HL-60 (cell line): ENCODE measurements at regions not wholly inside any gene's neighbourhood (a gene's known extent, or its start where the extent isn't known, plus 50 kb on each side); places are given as distances from the start of the nearest gene placed in this dataset.

Source experiments
- DNase-seq, 2 experiments: peaks; one replicate each; pipeline ENCODE4 v3.0.0-alpha.2; 2010 to 2020; ENCODE audit warnings: low read depth in 1 of 2, low spot score in 1 of 2
- H3K27ac ChIP-seq: fragments of 250-450 bp; sonication (Bioruptor Pico); replicated peaks from 2 replicates; pipeline ENCODE4 v1.5.1; 2020; ENCODE audit warnings: mild to moderate bottlenecking, moderate library complexity
- H3K27me3 ChIP-seq: fragments of 250-450 bp; sonication (Bioruptor Pico); 2 replicates; pipeline ENCODE4 v1.5.1; 2021; ENCODE audit warnings: mild to moderate bottlenecking, moderate library complexity; ENCODE audit not compliant: insufficient read depth, poor library complexity, severe bottlenecking
- H3K4me3 ChIP-seq: replicated peaks from 2 replicates; pipeline ENCODE4 v1.5.1; 2011; ENCODE audit warnings: mild to moderate bottlenecking, control low read depth, low read length; ENCODE audit not compliant: insufficient read depth
- GABPA ChIP-seq: IDR thresholded peaks from 2 replicates; pipeline ENCODE4 v1.6.1; 2012; ENCODE audit warnings: low read depth
- POLR2AphosphoS5 ChIP-seq: IDR thresholded peaks from 2 replicates; pipeline ENCODE4 v1.6.1; 2012; ENCODE audit warnings: low read depth
- SPI1 ChIP-seq: IDR thresholded peaks from 2 replicates; pipeline ENCODE4 v1.6.1; 2012; ENCODE audit warnings: low read depth, mild to moderate bottlenecking, borderline replicate concordance
- TF ChIP-seq, protein P1 (sequence below): IDR thresholded peaks from 2 replicates; pipeline ENCODE4 v1.6.1; 2012; ENCODE audit warnings: low read depth; ENCODE audit not compliant: insufficient replicate concordance
- TF ChIP-seq, protein P2 (sequence below): IDR thresholded peaks from one replicate; pipeline ENCODE4 v1.5.1; 2011; ENCODE audit warnings: low read length, control low read depth, inconsistent platforms; ENCODE audit not compliant: insufficient read depth

DNA sequence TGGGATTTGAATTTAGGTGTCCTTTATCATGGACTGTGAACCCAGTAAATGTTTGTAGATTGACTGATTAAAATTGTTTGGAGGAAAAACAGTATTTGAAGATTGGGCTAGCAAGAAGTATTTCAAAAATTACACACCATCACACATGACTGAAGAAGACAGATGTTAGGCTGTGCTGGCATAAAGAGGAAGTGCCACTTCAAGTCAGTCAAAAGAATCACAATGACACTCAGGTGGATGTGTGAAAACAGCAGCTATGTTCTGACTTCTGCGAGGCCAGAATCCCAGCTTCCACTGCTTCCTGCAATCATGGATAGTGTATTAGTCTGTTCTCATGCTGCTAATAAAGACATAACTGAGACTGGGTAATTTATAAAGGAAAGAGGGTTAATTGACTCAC, 393.3 kb downstream of the DMRT2 start:
- no peak overlapping the region for H3K4me3 ChIP-seq
- no peaks in the 10 kb centered on the region for H3K27me3 ChIP-seq
- TF ChIP-seq GABPA (no peak), POLR2AphosphoS5 (no peak), SPI1 (peak; percentile 72)
- TF ChIP-seq, protein P1, sequence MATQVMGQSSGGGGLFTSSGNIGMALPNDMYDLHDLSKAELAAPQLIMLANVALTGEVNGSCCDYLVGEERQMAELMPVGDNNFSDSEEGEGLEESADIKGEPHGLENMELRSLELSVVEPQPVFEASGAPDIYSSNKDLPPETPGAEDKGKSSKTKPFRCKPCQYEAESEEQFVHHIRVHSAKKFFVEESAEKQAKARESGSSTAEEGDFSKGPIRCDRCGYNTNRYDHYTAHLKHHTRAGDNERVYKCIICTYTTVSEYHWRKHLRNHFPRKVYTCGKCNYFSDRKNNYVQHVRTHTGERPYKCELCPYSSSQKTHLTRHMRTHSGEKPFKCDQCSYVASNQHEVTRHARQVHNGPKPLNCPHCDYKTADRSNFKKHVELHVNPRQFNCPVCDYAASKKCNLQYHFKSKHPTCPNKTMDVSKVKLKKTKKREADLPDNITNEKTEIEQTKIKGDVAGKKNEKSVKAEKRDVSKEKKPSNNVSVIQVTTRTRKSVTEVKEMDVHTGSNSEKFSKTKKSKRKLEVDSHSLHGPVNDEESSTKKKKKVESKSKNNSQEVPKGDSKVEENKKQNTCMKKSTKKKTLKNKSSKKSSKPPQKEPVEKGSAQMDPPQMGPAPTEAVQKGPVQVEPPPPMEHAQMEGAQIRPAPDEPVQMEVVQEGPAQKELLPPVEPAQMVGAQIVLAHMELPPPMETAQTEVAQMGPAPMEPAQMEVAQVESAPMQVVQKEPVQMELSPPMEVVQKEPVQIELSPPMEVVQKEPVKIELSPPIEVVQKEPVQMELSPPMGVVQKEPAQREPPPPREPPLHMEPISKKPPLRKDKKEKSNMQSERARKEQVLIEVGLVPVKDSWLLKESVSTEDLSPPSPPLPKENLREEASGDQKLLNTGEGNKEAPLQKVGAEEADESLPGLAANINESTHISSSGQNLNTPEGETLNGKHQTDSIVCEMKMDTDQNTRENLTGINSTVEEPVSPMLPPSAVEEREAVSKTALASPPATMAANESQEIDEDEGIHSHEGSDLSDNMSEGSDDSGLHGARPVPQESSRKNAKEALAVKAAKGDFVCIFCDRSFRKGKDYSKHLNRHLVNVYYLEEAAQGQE, result no peak
- TF ChIP-seq, protein P2, sequence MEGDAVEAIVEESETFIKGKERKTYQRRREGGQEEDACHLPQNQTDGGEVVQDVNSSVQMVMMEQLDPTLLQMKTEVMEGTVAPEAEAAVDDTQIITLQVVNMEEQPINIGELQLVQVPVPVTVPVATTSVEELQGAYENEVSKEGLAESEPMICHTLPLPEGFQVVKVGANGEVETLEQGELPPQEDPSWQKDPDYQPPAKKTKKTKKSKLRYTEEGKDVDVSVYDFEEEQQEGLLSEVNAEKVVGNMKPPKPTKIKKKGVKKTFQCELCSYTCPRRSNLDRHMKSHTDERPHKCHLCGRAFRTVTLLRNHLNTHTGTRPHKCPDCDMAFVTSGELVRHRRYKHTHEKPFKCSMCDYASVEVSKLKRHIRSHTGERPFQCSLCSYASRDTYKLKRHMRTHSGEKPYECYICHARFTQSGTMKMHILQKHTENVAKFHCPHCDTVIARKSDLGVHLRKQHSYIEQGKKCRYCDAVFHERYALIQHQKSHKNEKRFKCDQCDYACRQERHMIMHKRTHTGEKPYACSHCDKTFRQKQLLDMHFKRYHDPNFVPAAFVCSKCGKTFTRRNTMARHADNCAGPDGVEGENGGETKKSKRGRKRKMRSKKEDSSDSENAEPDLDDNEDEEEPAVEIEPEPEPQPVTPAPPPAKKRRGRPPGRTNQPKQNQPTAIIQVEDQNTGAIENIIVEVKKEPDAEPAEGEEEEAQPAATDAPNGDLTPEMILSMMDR, result no peak
- no peak overlapping the region for H3K27ac ChIP-seq
- no peak for DNase-seq

DNA sequence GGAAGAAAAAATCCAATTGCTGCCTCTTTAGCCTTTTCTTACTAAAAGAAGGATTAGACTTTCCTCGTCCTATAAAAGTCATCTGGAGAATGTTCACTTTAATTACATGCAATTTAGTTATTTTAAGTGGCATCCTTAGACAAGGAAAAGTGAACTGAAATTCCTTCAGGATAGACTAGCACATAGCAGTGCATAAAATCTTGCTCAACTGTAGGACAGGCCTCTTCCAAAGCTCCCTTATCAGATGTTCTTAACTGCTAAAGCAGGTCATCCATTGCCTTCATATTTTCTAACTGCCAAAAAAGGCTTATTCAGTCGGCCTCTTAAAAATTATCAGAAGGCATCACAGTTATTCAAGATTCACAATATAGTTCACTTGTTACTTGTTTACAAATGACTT, 396.5 kb downstream of the DMRT2 start:
- H3K27ac ChIP-seq, result no peak overlapping the region
- TF ChIP-seq SPI1 (no peak), POLR2AphosphoS5 (no peak), GABPA (no peak)
- TF ChIP-seq, protein P1, result no peak
- TF ChIP-seq, protein P2, result no peak
- H3K27me3 ChIP-seq, result no peaks in the 10 kb centered on the region
- no peak overlapping the region for H3K4me3 ChIP-seq
- DNase-seq, result no peak

- Histone ChIP-seq H3K4me3 (no peak overlapping the region), H3K27ac (no peak overlapping the region), H3K27me3 (no peaks in the 10 kb centered on the region)
- no peak for TF ChIP-seq SPI1
- TF ChIP-seq POLR2AphosphoS5, result no peak
- TF ChIP-seq, protein P1, result no peak
- TF ChIP-seq, protein P2, result no peak
- TF ChIP-seq GABPA, result no peak
- DNase-seq, result no peak
Measured at GRCh38 chr9:1453636-1454035, 403.5 kb downstream of the DMRT2 start.
